GM19467 (cell line): ENCODE measurements at regions not wholly inside any gene's neighbourhood (a gene's known extent, or its start where the extent isn't known, plus 50 kb on each side); places are given as distances from the start of the nearest gene placed in this dataset.
"Not testable (repeated sequence)": the region's sequence is repeated elsewhere in the genome, so short reads cannot be mapped to it uniquely, and the experiment has no call there.

Source experiments
- ATAC-seq: cut with Tn5 transposase; IDR thresholded peaks from one replicate; pipeline ENCODE4 v1.9.1; 2021; ENCODE audit warnings: mild to moderate bottlenecking, moderate library complexity; ENCODE audit not compliant: unreplicated experiment

DNA sequence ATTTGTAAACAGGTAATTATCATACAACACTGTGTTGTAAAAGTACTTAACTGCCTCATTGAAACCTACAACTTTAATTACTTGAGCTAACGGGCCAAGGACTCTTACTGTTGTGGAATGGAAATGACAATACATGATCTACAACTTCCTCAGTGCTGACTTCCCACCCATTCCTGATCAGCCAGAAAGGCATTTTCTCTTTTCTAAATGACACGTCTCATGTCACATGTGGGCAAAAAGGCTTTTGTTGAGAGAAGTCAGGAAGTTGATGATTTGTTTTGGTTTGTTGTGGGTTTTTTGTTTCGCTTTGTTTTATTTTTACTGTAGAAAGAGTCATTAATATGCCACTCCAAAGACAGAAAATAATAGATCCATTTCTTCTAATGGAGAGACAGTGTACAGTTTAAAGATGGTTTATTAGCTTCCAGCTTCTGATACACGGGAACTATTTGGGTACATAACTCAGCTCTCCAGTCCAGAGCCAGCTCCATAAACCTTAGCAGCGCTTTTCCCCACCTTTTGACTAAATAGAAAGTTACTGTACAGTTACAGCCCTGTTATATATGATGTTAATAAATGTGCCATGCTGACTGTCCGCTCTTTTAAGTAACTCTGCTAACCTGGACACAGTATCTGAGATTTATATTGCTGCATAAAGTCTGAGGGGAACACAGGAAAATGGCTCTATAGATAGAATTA is 509.4 kb upstream of the API5 start:
- no peak for ATAC-seq

DNA sequence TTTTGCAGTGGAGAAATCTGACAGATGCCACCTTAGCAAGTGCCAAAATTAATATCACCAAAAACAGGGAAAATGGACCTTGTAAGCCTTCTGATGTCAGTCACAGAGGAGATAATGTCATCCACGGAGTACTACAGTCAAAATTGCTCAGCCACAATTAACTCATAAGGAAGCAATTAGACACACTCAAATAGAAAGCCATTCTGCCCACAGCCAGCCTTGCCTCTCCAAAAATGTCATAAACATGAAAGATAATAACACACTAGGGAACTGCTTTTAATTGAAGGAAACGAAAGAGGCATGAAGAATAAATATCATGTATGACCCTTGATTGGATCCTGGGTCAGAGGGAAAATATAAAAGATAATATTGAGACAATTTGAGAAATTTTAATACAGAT is 505.6 kb upstream of the API5 start:
- ATAC-seq: no peak

- no peak for ATAC-seq
Observed at GRCh38 chr11:42812361-42812760, 499.4 kb upstream of the API5 start.

- ATAC-seq: no peak
Observed at GRCh38 chr11:42812960-42813359, 498.8 kb upstream of the API5 start.

DNA sequence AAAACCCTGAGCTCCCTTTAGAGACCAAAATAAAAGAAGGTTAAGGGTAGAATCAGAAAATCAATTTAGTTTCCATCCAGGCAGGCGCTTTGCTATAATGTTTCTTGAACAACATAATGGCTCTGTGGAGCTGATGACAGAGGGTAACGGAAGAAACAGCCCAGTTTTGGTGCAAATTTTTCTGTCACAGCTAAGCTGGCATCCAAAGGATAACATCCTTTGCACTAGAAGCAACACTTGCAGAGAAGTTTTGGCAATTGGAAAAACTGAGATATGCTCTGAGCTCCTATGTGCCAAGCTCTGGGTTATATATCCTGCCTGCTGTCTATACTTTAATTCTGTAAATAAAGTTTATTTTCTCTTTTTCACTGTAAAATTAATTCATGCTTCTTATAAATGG is 495.3 kb upstream of the API5 start:
- ATAC-seq: no peak

DNA sequence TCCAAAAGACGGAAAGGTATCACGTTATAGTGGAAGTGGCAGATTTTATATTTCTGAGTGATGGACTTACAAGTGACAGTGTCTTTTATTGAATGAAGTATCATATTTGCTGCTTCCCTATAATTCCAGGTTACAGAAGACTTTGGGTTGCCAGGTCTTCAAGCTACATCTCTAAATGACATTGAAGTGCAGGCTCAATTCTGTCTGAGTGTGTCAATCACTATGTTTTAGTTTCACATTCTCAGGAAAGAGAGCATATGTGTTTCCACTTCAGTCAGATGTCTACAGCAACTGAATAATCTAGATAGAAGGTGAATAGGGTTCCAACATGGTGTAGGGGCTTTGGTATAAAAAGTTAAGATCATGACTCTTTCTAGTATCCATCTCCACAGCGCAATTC is 492.7 kb upstream of the API5 start:
- no peak for ATAC-seq

DNA sequence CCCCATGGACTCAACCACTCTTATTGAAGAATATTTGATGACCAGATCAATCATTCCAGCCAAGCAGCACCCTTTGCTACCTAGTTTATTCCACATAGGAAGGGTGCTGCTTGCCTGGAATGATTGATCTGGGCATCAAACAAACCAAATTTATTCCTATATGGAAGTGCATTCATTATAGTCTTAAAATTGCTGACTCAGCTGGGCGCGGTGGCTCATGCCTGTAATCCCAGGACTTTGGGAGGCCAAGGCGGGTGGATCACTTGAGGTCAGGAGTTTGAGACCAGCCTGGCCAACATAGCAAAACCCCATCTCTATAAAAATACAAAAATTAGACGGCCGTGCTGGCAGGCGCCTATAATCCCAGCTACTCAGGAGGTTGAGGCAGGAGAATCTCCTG is 489.6 kb upstream of the API5 start:
- not testable (repeated sequence) for ATAC-seq

- ATAC-seq: no peak
Observed at GRCh38 chr11:42823546-42823945, 488.2 kb upstream of the API5 start.

GRCh38 chr11:42824067-42824466 is 487.7 kb upstream of the API5 start:
- no peak for ATAC-seq

GRCh38 chr11:42825598-42825997 is 486.2 kb upstream of the API5 start:
- ATAC-seq: no peak

- no peak for ATAC-seq
Observed at GRCh38 chr11:42827845-42828244, 484.0 kb upstream of the API5 start.

- ATAC-seq: no peak
Observed at GRCh38 chr11:42837994-42838393, 473.8 kb upstream of the API5 start.

- no peak for ATAC-seq
Observed at GRCh38 chr11:42840176-42840829, 471.5 kb upstream of the API5 start.

GRCh38 chr11:42840860-42841259 is 470.9 kb upstream of the API5 start:
- ATAC-seq: no peak

- ATAC-seq: no peak
Observed at GRCh38 chr11:42841556-42841955, 470.2 kb upstream of the API5 start.

GRCh38 chr11:42849362-42849761 is 462.4 kb upstream of the API5 start:
- no peak for ATAC-seq

DNA sequence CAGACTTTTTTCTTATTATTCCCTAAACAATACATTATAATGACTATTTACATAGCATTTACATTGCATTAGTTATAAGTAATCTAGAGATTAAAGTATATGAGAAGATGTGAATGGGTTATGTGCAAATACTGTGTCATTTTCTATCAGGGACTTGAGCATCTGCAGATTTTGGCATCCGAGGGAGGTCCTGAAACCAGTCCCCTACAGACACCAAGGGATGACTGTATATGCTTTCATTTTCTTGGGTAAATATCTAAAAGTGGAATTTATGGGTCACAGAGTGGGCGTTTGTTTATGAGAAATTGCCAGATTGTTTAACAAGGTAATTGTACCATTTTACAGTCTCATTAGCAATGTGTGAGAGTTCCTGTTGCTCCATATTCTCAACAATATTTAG is 454.5 kb upstream of the API5 start:
- no peak for ATAC-seq

- ATAC-seq: no peak
Observed at GRCh38 chr11:42870480-42870879, 441.3 kb upstream of the API5 start.

DNA sequence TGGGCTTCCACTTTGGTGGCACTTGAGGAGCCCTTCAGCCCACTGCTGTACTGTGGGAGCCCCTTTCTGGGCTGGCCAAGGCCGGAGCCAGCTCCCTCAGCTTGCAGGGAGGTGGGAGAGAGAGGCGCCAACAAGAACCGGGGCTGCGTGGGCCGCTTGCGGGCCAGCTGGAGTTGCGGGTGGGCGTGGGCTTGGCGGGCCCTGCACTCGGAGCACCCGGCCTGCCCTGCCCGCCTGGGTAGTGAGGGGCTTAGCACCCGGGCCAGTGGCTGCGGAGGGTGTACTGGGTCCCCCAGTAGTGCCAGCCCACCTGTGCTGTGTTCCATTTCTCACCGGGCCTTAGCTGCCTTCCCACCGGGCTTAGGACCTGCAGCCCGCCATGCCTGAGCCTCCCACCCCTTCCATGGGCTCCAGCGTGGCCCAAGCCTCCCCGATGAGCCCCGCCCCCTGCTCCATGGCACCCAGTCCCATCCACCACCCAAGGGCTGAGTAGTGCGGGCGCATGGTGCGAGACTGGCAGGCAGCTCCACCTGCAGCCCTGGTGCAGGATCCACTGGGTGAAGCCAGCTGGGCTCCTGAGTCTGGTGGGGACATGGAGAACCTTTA is 437.9 kb upstream of the API5 start:
- ATAC-seq: not testable (repeated sequence)

- not testable (repeated sequence) for ATAC-seq
Observed at GRCh38 chr11:42881335-42881734, 430.5 kb upstream of the API5 start.

DNA sequence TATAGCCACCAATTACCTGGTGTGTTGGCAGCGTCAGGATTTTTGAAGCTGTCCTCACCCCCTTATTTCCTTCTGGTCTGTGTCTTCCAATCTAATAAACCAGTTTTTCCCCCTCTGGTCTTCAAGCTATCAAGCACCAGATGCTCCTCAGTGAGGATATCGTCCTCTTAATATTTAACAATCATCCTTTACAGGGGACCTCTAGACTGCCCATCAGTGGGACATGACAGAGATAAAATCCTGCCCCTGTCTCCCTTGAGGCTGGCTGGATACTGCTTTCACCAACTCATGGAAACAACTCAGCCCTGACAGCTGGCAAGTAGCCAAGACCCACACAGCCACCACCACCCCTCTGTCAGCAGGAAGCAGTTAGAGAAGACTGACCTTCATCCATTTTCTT is 421.0 kb upstream of the API5 start:
- no peak for ATAC-seq

- no peak for ATAC-seq
Observed at GRCh38 chr11:42901084-42901483, 410.7 kb upstream of the API5 start.
